ENCODE measurements at regions not wholly inside any gene's neighbourhood (a gene's known extent, or its start where the extent isn't known, plus 50 kb on each side); places are given as distances from the start of the nearest gene placed in this dataset.

GRCh38 chr20:16639027-16639941, 66.0 kb upstream of the KIF16B start:
- Histone ChIP-seq H3K27ac (no peak overlapping the region), H3K4me1 (no peaks in the 10 kb centered on the region), H3K4me3 (no peak overlapping the region), H3K9me3 (no peaks in the 10 kb centered on the region), H3K27me3 (no peaks in the 10 kb centered on the region), H3K36me3 (no peaks in the 10 kb centered on the region)
- DNase-seq: no peak
- intact Hi-C loops (cut with DNase I): no loop called here
- ATAC-seq: no peak
- FAIRE-seq: no peak
- TF ChIP-seq CTCF (IDR thresholded peaks at IDR 0.05): no peak
- 63 to 77% methylated on average over 11 of the region's 11 CpGs for WGBS, 2 donors

GRCh38 chr20:16637797-16638196, 64.5 kb upstream of the KIF16B start:
- ATAC-seq (no peak), DNase-seq (no peak), FAIRE-seq (no peak)
- no peak for TF ChIP-seq CTCF (IDR thresholded peaks at IDR 0.05)
- H3K4me3 ChIP-seq: no peak overlapping the region
- H3K9me3 ChIP-seq: no peaks in the 10 kb centered on the region
- intact Hi-C loops (cut with DNase I): no loop called here
- no peaks in the 10 kb centered on the region for H3K4me1 ChIP-seq
- no peaks in the 10 kb centered on the region for H3K27me3 ChIP-seq
- 74 to 82% methylated on average over 10 of the region's 10 CpGs for WGBS, 2 donors
- no peak overlapping the region for H3K27ac ChIP-seq
- no peaks in the 10 kb centered on the region for H3K36me3 ChIP-seq

- DNase-seq (no peak), FAIRE-seq (no peak), ATAC-seq (no peak)
- H3K4me3 ChIP-seq: no peak overlapping the region
- intact Hi-C loops (cut with DNase I): loop anchor here in 1 of 3 donors (10.0 kb wide), 1 partner anchor 122 kb away; no protein-coding TSS in a partner anchor
- no peaks in the 10 kb centered on the region for H3K9me3 ChIP-seq
- no peak for TF ChIP-seq CTCF (IDR thresholded peaks at IDR 0.05)
- no peaks in the 10 kb centered on the region for H3K27me3 ChIP-seq
- 89 to 96% methylated on average over 1 of the region's 1 CpG for WGBS, 2 donors
- H3K36me3 ChIP-seq: no peaks in the 10 kb centered on the region
- no peaks in the 10 kb centered on the region for H3K4me1 ChIP-seq
- no peak overlapping the region for H3K27ac ChIP-seq
Observed at GRCh38 chr20:16626849-16627248, 53.6 kb upstream of the KIF16B start.

- 59 to 60% methylated on average over 1 of the region's 1 CpG for WGBS, 2 donors
- no peak overlapping the region for H3K4me3 ChIP-seq
- no peaks in the 10 kb centered on the region for H3K4me1 ChIP-seq
- intact Hi-C loops (cut with DNase I): loop anchor here in 1 of 3 donors (10.0 kb wide), 1 partner anchor 119 kb away; no protein-coding TSS in a partner anchor
- no peak for TF ChIP-seq CTCF (IDR thresholded peaks at IDR 0.05)
- no peak overlapping the region for H3K27ac ChIP-seq
- H3K9me3 ChIP-seq: no peaks in the 10 kb centered on the region
- no peaks in the 10 kb centered on the region for H3K36me3 ChIP-seq
- no peak for DNase-seq
- H3K27me3 ChIP-seq: no peaks in the 10 kb centered on the region
- no peak for FAIRE-seq
- ATAC-seq: no peak
Observed at GRCh38 chr20:16624106-16624505, 50.9 kb upstream of the KIF16B start.

Measured in pancreas (tissue), 10 donors.